H1 (cell line): ENCODE measurements at regions not wholly inside any gene's neighbourhood (a gene's known extent, or its start where the extent isn't known, plus 50 kb on each side); places are given as distances from the start of the nearest gene placed in this dataset.
A peak's percentile ranks its signal among the peaks of the same experiment; 100 is the strongest.

Experiments
- CTCF ChIA-PET: fragments of 300-600 bp; sonication (Branson Sonifier 250); formaldehyde crosslinking; loops from one replicate; lab custom pipeline; 2021; ENCODE audit not compliant: partially characterized antibody; lab: Charles Lee
- POLR2A ChIA-PET: fragments of 300-600 bp; sonication (Branson Sonifier 250); formaldehyde crosslinking; loops from one replicate; lab custom pipeline; 2021; ENCODE audit warnings: inconsistent platforms; ENCODE audit not compliant: partially characterized antibody; lab: Charles Lee
- DNase-seq, 2 experiments: peaks; one replicate each; pipeline versions ENCODE4 v3.0.0 to v3.0.0-alpha.2; 2010 to 2022; ENCODE audit warnings: low spot score in 2 of 2, low read depth in 1 of 2, mixed read lengths in 1 of 2
- FAIRE-seq: peaks from 2 replicates; lab custom pipeline; 2011; peaks lifted over from hg19 to GRCh38; lab: Jason Lieb, UNC
- H2AFZ ChIP-seq: 2 replicates; pipeline ENCODE4 v1.8.1; 2012; ENCODE audit warnings: low read length, inconsistent platforms
- H2AK5ac ChIP-seq: 2 replicates; pipeline ENCODE4 v1.6.1; 2013; ENCODE audit warnings: low read depth, low read length
- H2BK120ac ChIP-seq: replicated peaks from 2 replicates; pipeline ENCODE3; 2013; ENCODE audit warnings: low read depth, low read length, inconsistent platforms
- H2BK12ac ChIP-seq: 2 replicates; pipeline ENCODE4 v1.6.1; 2013; ENCODE audit warnings: low read depth, low read length
- H2BK15ac ChIP-seq: 2 replicates; pipeline ENCODE4 v1.6.1; 2013; ENCODE audit warnings: low read length
- H2BK20ac ChIP-seq: 2 replicates; pipeline ENCODE4 v1.6.1; 2013; ENCODE audit warnings: low read length
- H2BK5ac ChIP-seq: 2 replicates; pipeline ENCODE4 v1.6.1; 2013; ENCODE audit warnings: low read depth, low read length
- H3K14ac ChIP-seq: 2 replicates; pipeline ENCODE4 v1.6.1; 2013; ENCODE audit warnings: inconsistent platforms; ENCODE audit not compliant: insufficient read length
- H3K18ac ChIP-seq: 2 replicates; pipeline ENCODE4 v1.6.1; 2013; ENCODE audit warnings: low read length; ENCODE audit errors: extremely low read depth
- H3K23ac ChIP-seq: 2 replicates; pipeline ENCODE4 v1.6.1; 2013; ENCODE audit warnings: inconsistent platforms; ENCODE audit not compliant: insufficient read length
- H3K23me2 ChIP-seq: 2 replicates; pipeline ENCODE4 v1.6.1; 2013; ENCODE audit warnings: low read depth, low read length
- H3K27ac ChIP-seq: 2 replicates; pipeline ENCODE4 v1.6.1; 2011; ENCODE audit warnings: low read depth, low read length, inconsistent platforms
- H3K27me3 ChIP-seq, 4 experiments: replicated peaks in 1 of 4; 1 replicate in 1 of 4; 2 replicates in 3 of 4; pipeline versions ENCODE4 v1.6.1 to v1.8.1; 2011 to 2013; ENCODE audit warnings: low read length in 3 of 4, mild to moderate bottlenecking in 3 of 4, inconsistent platforms in 2 of 4, mixed read lengths in 2 of 4, moderate library complexity in 1 of 4; ENCODE audit not compliant: control insufficient read depth in 3 of 4, insufficient read depth in 3 of 4; ENCODE audit errors: extremely low read depth in 1 of 4
- H3K36me3 ChIP-seq, 4 experiments: 2 replicates each; pipeline versions ENCODE4 v1.6.1 to v1.8.1; 2011 to 2013; ENCODE audit warnings: mild to moderate bottlenecking in 4 of 4, low read length in 3 of 4, moderate library complexity in 2 of 4, control low read depth in 1 of 4, inconsistent platforms in 1 of 4; ENCODE audit not compliant: insufficient read depth in 4 of 4, control insufficient read depth in 2 of 4
- H3K4ac ChIP-seq: replicated peaks from 2 replicates; pipeline ENCODE3; 2013; ENCODE audit warnings: low read length, low read depth, mixed read lengths, inconsistent platforms; ENCODE audit not compliant: insufficient read length
- H3K4me1 ChIP-seq, 4 experiments: replicated peaks in 1 of 4; 1 replicate in 1 of 4; 2 replicates in 3 of 4; pipeline versions ENCODE4 v1.6.1 to v1.8.1; 2011 to 2013; ENCODE audit warnings: low read length in 3 of 4, inconsistent platforms in 2 of 4, mixed read lengths in 1 of 4; ENCODE audit not compliant: insufficient read depth in 4 of 4, control insufficient read depth in 3 of 4
- H3K4me2 ChIP-seq, 2 experiments: 2 replicates each; pipeline versions ENCODE4 v1.6.1 to v1.8.1; 2011 to 2013; ENCODE audit warnings: low read depth in 2 of 2, low read length in 2 of 2, control low read depth in 1 of 2, inconsistent platforms in 1 of 2, mild to moderate bottlenecking in 1 of 2; ENCODE audit not compliant: insufficient read depth in 1 of 2
- H3K4me3 ChIP-seq, 4 experiments: fragments of 200-600, 300-600 bp in 1 of 4; sonication (generic), shearing (Covaris generic), sonication (Bioruptor Twin) in 1 of 4; 2 replicates each; pipeline versions ENCODE4 v1.5.1 to v1.8.1; 2011 to 2016; ENCODE audit warnings: low read length in 4 of 4, low read depth in 3 of 4, control low read depth in 2 of 4, inconsistent platforms in 2 of 4, mild to moderate bottlenecking in 2 of 4, mixed read lengths in 1 of 4, moderate library complexity in 1 of 4; ENCODE audit not compliant: insufficient read depth in 2 of 4; ENCODE audit errors: extremely low read depth in 1 of 4
- H3K56ac ChIP-seq: replicated peaks from 2 replicates; pipeline ENCODE3; 2013; ENCODE audit warnings: low read depth, mild to moderate bottlenecking, mixed read lengths, low read length, inconsistent platforms; ENCODE audit not compliant: insufficient read length
- H3K79me1 ChIP-seq: 2 replicates; pipeline ENCODE4 v1.6.1; 2013; ENCODE audit warnings: low read depth, low read length, control low read depth
- H3K79me2 ChIP-seq, 2 experiments: 2 replicates each; pipeline versions ENCODE4 v1.6.1 to v1.8.1; 2012 to 2013; ENCODE audit warnings: low read length in 2 of 2, mild to moderate bottlenecking in 2 of 2, inconsistent platforms in 1 of 2; ENCODE audit not compliant: insufficient read depth in 2 of 2, control insufficient read depth in 1 of 2
- H3K9ac ChIP-seq, 4 experiments: replicated peaks in 1 of 4; 1 replicate in 1 of 4; 2 replicates in 3 of 4; pipeline versions ENCODE4 v1.6.1 to v1.8.1; 2011 to 2013; ENCODE audit warnings: low read depth in 3 of 4, low read length in 3 of 4, control low read depth in 2 of 4, mild to moderate bottlenecking in 2 of 4, moderate library complexity in 2 of 4, inconsistent platforms in 1 of 4; ENCODE audit errors: extremely low read depth in 1 of 4
- H3K9me3 ChIP-seq, 2 experiments: 2 replicates each; pipeline versions ENCODE4 v1.6.1 to v1.8.1; 2012 to 2013; ENCODE audit warnings: mild to moderate bottlenecking in 2 of 2, moderate library complexity in 2 of 2, control low read depth in 1 of 2, inconsistent platforms in 1 of 2, low read depth in 1 of 2, low read length in 1 of 2, mixed read lengths in 1 of 2; ENCODE audit not compliant: insufficient read depth in 2 of 2
- H4K20me1 ChIP-seq, 2 experiments: replicated peaks in 1 of 2; 2 replicates each; pipeline versions ENCODE3 to v1.8.1; 2011 to 2013; ENCODE audit warnings: inconsistent platforms in 2 of 2, low read length in 2 of 2, mild to moderate bottlenecking in 1 of 2; ENCODE audit not compliant: insufficient read depth in 2 of 2, control insufficient read depth in 1 of 2
- H4K5ac ChIP-seq: 2 replicates; pipeline ENCODE4 v1.6.1; 2013; ENCODE audit warnings: low read length, low read depth, mixed read lengths, inconsistent platforms; ENCODE audit not compliant: insufficient read length
- H4K8ac ChIP-seq: 2 replicates; pipeline ENCODE4 v1.8.0; 2013; ENCODE audit warnings: mild to moderate bottlenecking, moderate library complexity, low read length, inconsistent platforms; ENCODE audit not compliant: insufficient read depth; ENCODE audit errors: extremely low read depth
- H4K91ac ChIP-seq: replicated peaks from 2 replicates; pipeline ENCODE3; 2013; ENCODE audit warnings: low read length, mixed read lengths, inconsistent platforms; ENCODE audit not compliant: insufficient read length
- KDM4A ChIP-seq: IDR thresholded peaks from one replicate; pipeline ENCODE4 v1.7.1; 2012; ENCODE audit warnings: low read depth, mild to moderate bottlenecking, moderate library complexity, low read length, inconsistent platforms; ENCODE audit not compliant: severe bottlenecking
- WGBS, 2 experiments: shearing (Covaris generic) in 1 of 2; methylation state at CpG; one replicate each; pipeline versions ENCODE4 v1.1.6 to v1.1.7; 2013 to 2015; ENCODE audit warnings: low lambda C conversion rate in 2 of 2, mixed read lengths in 2 of 2, inconsistent platforms in 1 of 2, low coverage in 1 of 2, missing lambda C conversion rate in 1 of 2; ENCODE audit not compliant: insufficient replicate concordance in 2 of 2, insufficient coverage in 1 of 2, insufficient read length in 1 of 2; ENCODE audit errors: extremely low coverage in 1 of 2, missing lambda C conversion rate in 1 of 2; 5-methylcytosine and 5-hydroxymethylcytosine counted together

- no peaks in the 10 kb centered on the region for H3K23me2 ChIP-seq
- no peak for TF ChIP-seq KDM4A
- TF ChIP-seq, all 59 proteins: peak for 0
- Histone ChIP-seq H3K27ac (no peak overlapping the region), H2BK120ac (no peak overlapping the region), H3K36me3 (no peaks in the 10 kb centered on the region), H2BK12ac (no peak overlapping the region), H3K79me1 (no peaks in the 10 kb centered on the region), H3K79me2 (no peaks in the 10 kb centered on the region), H3K23ac (no peak overlapping the region), H3K14ac (no peak overlapping the region), H3K56ac (no peak overlapping the region), H3K4ac (no peak overlapping the region), H2AFZ (no peak overlapping the region), H3K9me3 (no peaks in the 10 kb centered on the region), H3K4me3 (no peak overlapping the region), H3K4me2 (no peak overlapping the region), H3K4me1 (peaks cover 0 to 2% (median 0%) of the 10 kb centered on the region in 4 experiments; a peak in 2 of 7 replicates), H3K9ac (no peak overlapping the region), H3K18ac (no peak overlapping the region), H2AK5ac (no peak overlapping the region), H2BK15ac (no peak overlapping the region), H4K91ac (no peak overlapping the region), H3K27me3 (no peaks in the 10 kb centered on the region), H2BK5ac (no peak overlapping the region), H2BK20ac (no peak overlapping the region), H4K20me1 (no peaks in the 10 kb centered on the region), H4K5ac (no peak overlapping the region), H4K8ac (0 out of 2 replicates have a peak overlapping the region, but pooled peaks have one; percentile 43)
- 90% methylated on average over 11 of the region's 11 CpGs; no CpG with 5 or more reads in 1 of the 2 experiments for WGBS, 2 experiments
- FAIRE-seq (no peak), DNase-seq (no peak)
- CTCF ChIA-PET: interaction anchor here (0.9 to 2.0 kb wide), 4 partner anchors 8 to 81 kb away, joined by 3 to 8 read pairs (median 3); no protein-coding TSS in a partner anchor
- POLR2A ChIA-PET: no interaction called here
These were observed 412.3 kb upstream of the KIRREL3 start for GRCh38 chr11:127412722-127413380.
